ENCODE measurements at regions not wholly inside any gene's neighbourhood (a gene's known extent, or its start where the extent isn't known, plus 50 kb on each side); places are given as distances from the start of the nearest gene placed in this dataset.

DNA sequence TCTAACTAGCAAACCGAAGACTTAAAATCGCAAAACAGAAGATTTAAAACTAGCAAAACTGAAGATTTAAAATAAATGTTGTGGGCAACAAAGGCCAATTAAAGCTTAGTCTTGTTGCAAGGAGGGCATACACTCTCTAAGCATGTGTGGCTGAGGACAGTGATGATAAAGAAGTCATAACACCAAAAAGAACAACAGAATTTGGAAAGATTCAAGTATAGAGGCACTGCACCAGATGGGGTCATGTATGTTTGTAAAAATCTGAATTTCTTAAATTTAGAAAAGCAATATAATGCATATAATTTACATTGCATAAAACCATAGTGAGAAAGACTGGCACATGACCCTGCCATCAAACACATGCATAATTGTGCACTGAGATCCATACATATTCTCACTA, 743.8 kb downstream of the TAF11L14 start:
- TF ChIP-seq CTCF (IDR thresholded peaks at IDR 0.05; ENCODE audit: low read depth, low read length): no peak
- Histone ChIP-seq H3K36me3 (no peaks in the 10 kb centered on the region), H3K9me3 (ENCODE audit: low read depth) (no peaks in the 10 kb centered on the region), H3K27me3 (no peaks in the 10 kb centered on the region), H3K27ac (no peak overlapping the region), H3K4me1 (ENCODE audit: low read depth) (no peaks in the 10 kb centered on the region), H3K4me3 (no peak overlapping the region)
- DNase-seq (ENCODE audit: low read depth in 1 of 2, low spot score in 1 of 2): no peak

GRCh38 chr5:18379189-18379588, 744.9 kb downstream of the TAF11L14 start:
- TF ChIP-seq CTCF (IDR thresholded peaks at IDR 0.05; ENCODE audit: low read depth, low read length): no peak
- Histone ChIP-seq H3K4me1 (ENCODE audit: low read depth) (no peaks in the 10 kb centered on the region), H3K9me3 (ENCODE audit: low read depth) (no peaks in the 10 kb centered on the region)

DNA sequence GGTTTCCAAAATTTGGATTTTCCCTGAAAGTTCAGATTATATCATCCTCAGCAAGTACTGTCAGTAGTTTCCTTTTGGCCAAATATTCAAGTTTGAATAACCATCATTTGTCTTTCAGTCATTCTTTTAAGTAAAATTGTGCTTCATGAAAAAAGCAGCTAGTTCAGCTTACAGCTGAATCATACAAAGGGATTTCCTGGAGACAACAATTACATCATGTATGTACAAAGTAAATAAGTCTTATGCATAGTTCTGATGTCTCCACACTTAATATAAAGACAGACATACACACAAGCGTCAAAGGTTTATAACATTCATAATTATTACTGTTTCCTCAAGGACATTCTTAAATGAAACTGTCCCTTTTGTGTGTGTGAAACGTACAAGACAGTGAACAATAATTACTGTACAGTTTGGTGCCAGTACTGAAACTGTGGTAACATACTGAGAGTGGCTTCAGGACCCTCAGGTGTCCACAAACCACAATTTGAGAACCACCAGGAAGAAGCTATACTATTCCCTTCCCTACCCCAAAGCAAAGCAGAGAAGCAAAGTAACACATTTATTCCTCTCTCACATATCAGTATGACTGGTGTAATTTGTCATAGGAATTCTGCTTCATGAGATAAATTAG, 746.6 kb downstream of the TAF11L14 start:
- no peak for DNase-seq (ENCODE audit: low read depth in 1 of 2, low spot score in 1 of 2)

More at GRCh38 chr5:18379189-18379588, 744.9 kb downstream of the TAF11L14 start:
- no peaks in the 10 kb centered on the region for H3K36me3 ChIP-seq
- H3K27ac ChIP-seq: no peak overlapping the region
- DNase-seq (ENCODE audit: low read depth in 1 of 2, low spot score in 1 of 2): no peak
- no peak overlapping the region for H3K4me3 ChIP-seq
- no peaks in the 10 kb centered on the region for H3K27me3 ChIP-seq

DNA sequence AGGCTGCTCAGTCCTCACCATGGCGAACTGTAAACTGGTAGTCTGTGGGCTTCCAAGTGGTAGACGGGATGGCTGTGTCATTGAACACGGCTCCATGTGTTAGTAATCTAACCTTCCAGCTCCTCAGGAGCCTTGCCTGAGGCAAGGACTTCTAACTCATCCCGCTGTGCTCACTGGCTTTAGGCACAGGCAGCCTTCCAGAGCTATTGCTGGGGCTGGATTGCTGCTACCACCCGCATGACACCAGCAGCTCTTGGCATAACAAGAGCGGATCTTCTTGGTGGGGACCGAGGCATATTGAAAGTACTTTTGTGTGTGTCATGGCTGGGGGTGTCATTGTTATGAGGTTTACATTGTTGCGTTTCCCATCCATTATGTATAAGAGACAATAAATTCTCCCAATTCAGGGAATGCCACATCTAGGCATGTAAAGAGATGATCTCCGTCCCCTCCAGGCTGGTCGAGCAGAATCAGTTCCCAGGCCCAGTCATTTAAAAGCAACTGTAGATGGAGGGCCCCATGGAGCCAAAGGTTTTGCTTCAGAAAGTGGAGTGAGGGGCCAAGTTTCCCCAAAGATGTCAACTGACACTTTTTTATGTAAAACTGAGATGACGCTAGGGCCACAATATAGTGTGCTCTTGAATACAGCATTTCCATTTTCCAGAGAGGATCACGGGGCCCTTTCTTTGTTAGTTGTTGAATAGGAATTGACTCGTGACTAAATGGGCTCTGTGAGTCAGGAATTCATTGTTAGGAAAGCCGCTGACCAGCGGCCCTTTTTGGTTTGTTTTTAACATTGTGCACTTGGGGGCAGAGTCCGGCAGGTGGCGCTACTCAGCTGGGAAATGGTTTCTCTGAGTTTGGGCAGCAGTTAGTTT, 759.5 kb downstream of the TAF11L14 start:
- Histone ChIP-seq H3K27ac (no peak overlapping the region), H3K4me3 (no peak overlapping the region), H3K4me1 (ENCODE audit: low read depth) (peaks cover 3% of the 10 kb centered on the region), H3K36me3 (no peaks in the 10 kb centered on the region), H3K9me3 (ENCODE audit: low read depth) (no peaks in the 10 kb centered on the region), H3K27me3 (no peaks in the 10 kb centered on the region)
- TF ChIP-seq CTCF (IDR thresholded peaks at IDR 0.05; ENCODE audit: low read depth, low read length): peak; percentile 74
- DNase-seq (ENCODE audit: low read depth in 1 of 2, low spot score in 1 of 2): peak; percentile 50 to 77

More for the DNA sequence above, 746.6 kb downstream of the TAF11L14 start:
- Histone ChIP-seq H3K27me3 (no peaks in the 10 kb centered on the region), H3K4me1 (ENCODE audit: low read depth) (no peaks in the 10 kb centered on the region), H3K27ac (no peak overlapping the region), H3K9me3 (ENCODE audit: low read depth) (no peaks in the 10 kb centered on the region), H3K36me3 (no peaks in the 10 kb centered on the region), H3K4me3 (no peak overlapping the region)
- no peak for TF ChIP-seq CTCF (IDR thresholded peaks at IDR 0.05; ENCODE audit: low read depth, low read length)

GRCh38 chr5:18394443-18394804, 760.2 kb downstream of the TAF11L14 start:
- TF ChIP-seq CTCF (IDR thresholded peaks at IDR 0.05; ENCODE audit: low read depth, low read length): no peak
- no peaks in the 10 kb centered on the region for H3K9me3 ChIP-seq (ENCODE audit: low read depth)
- H3K27ac ChIP-seq: no peak overlapping the region
- DNase-seq (ENCODE audit: low read depth in 1 of 2, low spot score in 1 of 2): no peak
- no peaks in the 10 kb centered on the region for H3K27me3 ChIP-seq
- peaks cover 3% of the 10 kb centered on the region for H3K4me1 ChIP-seq (ENCODE audit: low read depth)
- no peaks in the 10 kb centered on the region for H3K36me3 ChIP-seq
- H3K4me3 ChIP-seq: no peak overlapping the region

Data from cardiac muscle cell (in vitro differentiated cells and primary cell).